ENCODE measurements at regions not wholly inside any gene's neighbourhood (a gene's known extent, or its start where the extent isn't known, plus 50 kb on each side); places are given as distances from the start of the nearest gene placed in this dataset.

- no peaks in the 10 kb centered on the region for H3K4me1 Mint-ChIP-seq (ENCODE audit: unreplicated experiment)
- no peak for TF ChIP-seq CTCF (conservative IDR thresholded peaks at IDR 0.05)
- no peak overlapping the region for H3K27ac Mint-ChIP-seq
- H3K36me3 Mint-ChIP-seq, result no peaks in the 10 kb centered on the region
- DNase-seq (ENCODE audit: extremely low spot score, unreplicated experiment), result no peak
- no peak overlapping the region for H3K4me3 Mint-ChIP-seq
- H3K9me3 Mint-ChIP-seq, result no peaks in the 10 kb centered on the region
- H3K27me3 Mint-ChIP-seq, result no peaks in the 10 kb centered on the region
These were observed 299.4 kb downstream of the ICE1 start for GRCh38 chr5:5721881-5722280.

- DNase-seq (ENCODE audit: extremely low spot score, unreplicated experiment), result no peak
- H3K4me3 Mint-ChIP-seq, result no peak overlapping the region
- H3K27me3 Mint-ChIP-seq, result peaks cover 7% of the 10 kb centered on the region
- no peaks in the 10 kb centered on the region for H3K36me3 Mint-ChIP-seq
- no peak for TF ChIP-seq CTCF (conservative IDR thresholded peaks at IDR 0.05)
- no peak overlapping the region for H3K27ac Mint-ChIP-seq
- H3K9me3 Mint-ChIP-seq, result no peaks in the 10 kb centered on the region
- no peaks in the 10 kb centered on the region for H3K4me1 Mint-ChIP-seq (ENCODE audit: unreplicated experiment)
These were observed 296.8 kb downstream of the ICE1 start for GRCh38 chr5:5719292-5719691.

- peaks cover 18% of the 10 kb centered on the region for H3K27me3 Mint-ChIP-seq
- no peak for TF ChIP-seq CTCF (conservative IDR thresholded peaks at IDR 0.05)
- no peaks in the 10 kb centered on the region for H3K36me3 Mint-ChIP-seq
- H3K9me3 Mint-ChIP-seq, result no peaks in the 10 kb centered on the region
- H3K27ac Mint-ChIP-seq, result no peak overlapping the region
- H3K4me1 Mint-ChIP-seq (ENCODE audit: unreplicated experiment), result peaks cover 5% of the 10 kb centered on the region
- DNase-seq (ENCODE audit: extremely low spot score, unreplicated experiment), result no peak
- no peak overlapping the region for H3K4me3 Mint-ChIP-seq
These were observed 294.2 kb downstream of the ICE1 start for GRCh38 chr5:5716665-5717064.

- no peak for TF ChIP-seq CTCF (conservative IDR thresholded peaks at IDR 0.05)
- Mint-ChIP-seq H3K27ac (no peak overlapping the region), H3K4me1 (ENCODE audit: unreplicated experiment) (peaks cover 18% of the 10 kb centered on the region), H3K9me3 (no peaks in the 10 kb centered on the region), H3K27me3 (peaks cover 26% of the 10 kb centered on the region), H3K36me3 (no peaks in the 10 kb centered on the region), H3K4me3 (no peak overlapping the region)
- DNase-seq (ENCODE audit: extremely low spot score, unreplicated experiment), result no peak
These were observed 289.1 kb downstream of the ICE1 start for GRCh38 chr5:5711592-5711991.

- Mint-ChIP-seq H3K27ac (no peak overlapping the region), H3K4me3 (no peak overlapping the region), H3K9me3 (no peaks in the 10 kb centered on the region), H3K36me3 (no peaks in the 10 kb centered on the region), H3K4me1 (ENCODE audit: unreplicated experiment) (peaks cover 18% of the 10 kb centered on the region), H3K27me3 (peaks cover 26% of the 10 kb centered on the region)
- no peak for DNase-seq (ENCODE audit: extremely low spot score, unreplicated experiment)
- TF ChIP-seq CTCF (conservative IDR thresholded peaks at IDR 0.05), result no peak
These were observed 288.6 kb downstream of the ICE1 start for GRCh38 chr5:5711112-5711511.

GRCh38 chr5:5710471-5710870 lies 288.0 kb downstream of the ICE1 start:
- TF ChIP-seq CTCF (conservative IDR thresholded peaks at IDR 0.05), result no peak
- peaks cover 26% of the 10 kb centered on the region for H3K27me3 Mint-ChIP-seq

More at GRCh38 chr5:5710471-5710870, 288.0 kb downstream of the ICE1 start:
- Mint-ChIP-seq H3K27ac (no peak overlapping the region), H3K4me1 (ENCODE audit: unreplicated experiment) (peaks cover 18% of the 10 kb centered on the region), H3K4me3 (no peak overlapping the region), H3K9me3 (no peaks in the 10 kb centered on the region), H3K36me3 (no peaks in the 10 kb centered on the region)
- DNase-seq (ENCODE audit: extremely low spot score, unreplicated experiment), result no peak
